ENCODE measurements at regions not wholly inside any gene's neighbourhood (a gene's known extent, or its start where the extent isn't known, plus 50 kb on each side); places are given as distances from the start of the nearest gene placed in this dataset.

DNA sequence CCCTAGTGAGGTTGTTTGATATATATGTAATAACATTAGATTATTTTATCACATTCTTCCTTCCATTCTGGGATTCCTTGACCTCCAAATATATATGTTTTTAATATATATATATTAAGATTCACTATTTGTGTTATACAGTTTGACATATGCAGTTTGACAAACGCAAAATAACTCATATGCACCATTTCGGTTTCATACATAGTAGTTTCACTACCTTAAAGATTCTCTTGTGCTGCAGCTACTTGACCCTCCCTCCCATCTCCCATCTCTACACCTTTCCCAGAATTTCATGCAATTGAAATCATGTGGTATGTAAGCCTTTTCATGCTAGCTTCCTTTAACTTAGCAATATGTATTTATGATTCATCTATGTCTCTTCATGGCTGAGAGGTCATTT is 1244.4 kb downstream of the SORCS3 start:
- TF ChIP-seq, protein P1, sequence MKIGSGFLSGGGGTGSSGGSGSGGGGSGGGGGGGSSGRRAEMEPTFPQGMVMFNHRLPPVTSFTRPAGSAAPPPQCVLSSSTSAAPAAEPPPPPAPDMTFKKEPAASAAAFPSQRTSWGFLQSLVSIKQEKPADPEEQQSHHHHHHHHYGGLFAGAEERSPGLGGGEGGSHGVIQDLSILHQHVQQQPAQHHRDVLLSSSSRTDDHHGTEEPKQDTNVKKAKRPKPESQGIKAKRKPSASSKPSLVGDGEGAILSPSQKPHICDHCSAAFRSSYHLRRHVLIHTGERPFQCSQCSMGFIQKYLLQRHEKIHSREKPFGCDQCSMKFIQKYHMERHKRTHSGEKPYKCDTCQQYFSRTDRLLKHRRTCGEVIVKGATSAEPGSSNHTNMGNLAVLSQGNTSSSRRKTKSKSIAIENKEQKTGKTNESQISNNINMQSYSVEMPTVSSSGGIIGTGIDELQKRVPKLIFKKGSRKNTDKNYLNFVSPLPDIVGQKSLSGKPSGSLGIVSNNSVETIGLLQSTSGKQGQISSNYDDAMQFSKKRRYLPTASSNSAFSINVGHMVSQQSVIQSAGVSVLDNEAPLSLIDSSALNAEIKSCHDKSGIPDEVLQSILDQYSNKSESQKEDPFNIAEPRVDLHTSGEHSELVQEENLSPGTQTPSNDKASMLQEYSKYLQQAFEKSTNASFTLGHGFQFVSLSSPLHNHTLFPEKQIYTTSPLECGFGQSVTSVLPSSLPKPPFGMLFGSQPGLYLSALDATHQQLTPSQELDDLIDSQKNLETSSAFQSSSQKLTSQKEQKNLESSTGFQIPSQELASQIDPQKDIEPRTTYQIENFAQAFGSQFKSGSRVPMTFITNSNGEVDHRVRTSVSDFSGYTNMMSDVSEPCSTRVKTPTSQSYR (CRISPR knock-in tag; IDR thresholded peaks at IDR 0.05), result no peak
- TF ChIP-seq ESRRA (CRISPR knock-in tag; IDR thresholded peaks at IDR 0.05; ENCODE audit: borderline replicate concordance) (no peak), ZNF232 (CRISPR knock-in tag; IDR thresholded peaks at IDR 0.05) (no peak)
- ChIA-PET POLR2A (no interaction called here), CTCF (no interaction called here)
- Mint-ChIP-seq H3K9me3 (peaks cover 21% of the 10 kb centered on the region), H3K4me3 (no peak overlapping the region), H3K4me1 (peaks cover 3% of the 10 kb centered on the region; the same call in 1 of the 2 replicates), H3K27me3 (ENCODE audit: low read depth) (no peaks in the 10 kb centered on the region), H3K36me3 (peaks cover 3% of the 10 kb centered on the region; the same call in 1 of the 2 replicates), H3K27ac (no peak overlapping the region)
- DNase-seq (ENCODE audit: low spot score), result no peak
- no peak for ATAC-seq

DNA sequence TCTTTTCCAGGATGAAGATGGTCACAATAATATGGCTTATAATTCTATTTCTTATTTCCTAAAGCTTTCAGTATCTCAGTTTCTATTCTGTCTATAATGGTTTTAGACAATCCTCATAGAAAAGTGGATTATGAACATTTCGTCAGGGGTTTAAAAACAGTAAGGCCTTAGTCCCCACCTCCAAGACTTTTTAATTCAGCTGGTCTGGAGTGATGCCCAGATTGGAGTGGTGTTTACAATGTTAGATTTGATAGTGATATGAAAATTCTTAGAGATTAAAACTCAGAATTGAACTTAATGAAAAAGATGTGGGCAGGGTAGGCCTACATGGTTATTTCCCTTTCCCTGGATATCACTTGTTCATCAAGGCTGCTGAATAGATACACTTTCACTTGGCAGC is 1238.3 kb downstream of the SORCS3 start:
- ATAC-seq (no peak), DNase-seq (ENCODE audit: low spot score) (no peak)
- no peak overlapping the region for H3K27ac Mint-ChIP-seq
- CTCF ChIA-PET, result no interaction called here
- POLR2A ChIA-PET, result no interaction called here
- no peaks in the 10 kb centered on the region for H3K36me3 Mint-ChIP-seq
- H3K4me3 Mint-ChIP-seq, result no peak overlapping the region
- TF ChIP-seq ELF4 (CRISPR knock-in tag; IDR thresholded peaks at IDR 0.05; ENCODE audit: low read depth), result no peak
- TF ChIP-seq, protein P2, sequence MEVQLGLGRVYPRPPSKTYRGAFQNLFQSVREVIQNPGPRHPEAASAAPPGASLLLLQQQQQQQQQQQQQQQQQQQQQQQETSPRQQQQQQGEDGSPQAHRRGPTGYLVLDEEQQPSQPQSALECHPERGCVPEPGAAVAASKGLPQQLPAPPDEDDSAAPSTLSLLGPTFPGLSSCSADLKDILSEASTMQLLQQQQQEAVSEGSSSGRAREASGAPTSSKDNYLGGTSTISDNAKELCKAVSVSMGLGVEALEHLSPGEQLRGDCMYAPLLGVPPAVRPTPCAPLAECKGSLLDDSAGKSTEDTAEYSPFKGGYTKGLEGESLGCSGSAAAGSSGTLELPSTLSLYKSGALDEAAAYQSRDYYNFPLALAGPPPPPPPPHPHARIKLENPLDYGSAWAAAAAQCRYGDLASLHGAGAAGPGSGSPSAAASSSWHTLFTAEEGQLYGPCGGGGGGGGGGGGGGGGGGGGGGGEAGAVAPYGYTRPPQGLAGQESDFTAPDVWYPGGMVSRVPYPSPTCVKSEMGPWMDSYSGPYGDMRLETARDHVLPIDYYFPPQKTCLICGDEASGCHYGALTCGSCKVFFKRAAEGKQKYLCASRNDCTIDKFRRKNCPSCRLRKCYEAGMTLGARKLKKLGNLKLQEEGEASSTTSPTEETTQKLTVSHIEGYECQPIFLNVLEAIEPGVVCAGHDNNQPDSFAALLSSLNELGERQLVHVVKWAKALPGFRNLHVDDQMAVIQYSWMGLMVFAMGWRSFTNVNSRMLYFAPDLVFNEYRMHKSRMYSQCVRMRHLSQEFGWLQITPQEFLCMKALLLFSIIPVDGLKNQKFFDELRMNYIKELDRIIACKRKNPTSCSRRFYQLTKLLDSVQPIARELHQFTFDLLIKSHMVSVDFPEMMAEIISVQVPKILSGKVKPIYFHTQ (CRISPR knock-in tag; IDR thresholded peaks at IDR 0.05), result no peak
- TF ChIP-seq JUN (CRISPR knock-in tag; IDR thresholded peaks at IDR 0.05), result no peak
- TF ChIP-seq ZNF263 (CRISPR knock-in tag; IDR thresholded peaks at IDR 0.05; ENCODE audit: low read depth), result no peak
- no peak for TF ChIP-seq ATF1 (CRISPR knock-in tag; IDR thresholded peaks at IDR 0.05)
- TF ChIP-seq ZNF232 (CRISPR knock-in tag; IDR thresholded peaks at IDR 0.05), result no peak
- TF ChIP-seq CREM (CRISPR knock-in tag; IDR thresholded peaks at IDR 0.05), result no peak
- TF ChIP-seq, protein P3, sequence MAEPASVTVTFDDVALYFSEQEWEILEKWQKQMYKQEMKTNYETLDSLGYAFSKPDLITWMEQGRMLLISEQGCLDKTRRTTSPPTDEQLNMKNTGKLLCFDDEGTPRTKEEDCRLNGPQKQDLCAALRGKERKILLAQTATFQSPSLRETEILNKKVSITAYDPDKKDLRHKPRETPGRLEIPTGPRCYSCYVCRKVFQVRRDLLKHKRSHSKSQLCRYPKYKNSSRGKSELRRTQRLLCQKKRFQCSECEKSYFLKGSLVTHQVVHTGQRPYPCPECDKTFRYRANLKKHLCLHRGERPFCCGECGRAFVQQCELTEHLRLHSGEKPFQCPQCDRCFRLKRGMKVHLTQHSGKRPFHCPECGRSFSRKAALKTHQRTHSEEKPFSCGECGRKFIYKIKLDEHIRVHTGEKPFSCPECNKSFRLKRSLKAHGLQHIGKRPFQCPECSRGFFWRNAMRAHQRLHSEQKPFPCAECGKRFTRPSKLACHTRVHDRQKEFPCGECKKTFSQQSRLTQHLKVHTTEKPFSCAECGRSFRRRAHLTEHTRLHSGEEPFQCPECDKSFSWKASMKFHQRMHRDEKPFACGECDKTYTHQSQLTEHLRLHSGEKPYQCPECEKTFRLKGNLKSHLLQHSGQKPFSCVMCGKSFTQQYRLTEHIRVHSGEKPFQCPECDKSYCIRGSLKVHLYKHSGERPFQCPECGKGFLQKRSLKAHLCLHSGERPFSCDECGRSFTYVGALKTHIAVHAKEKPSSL (CRISPR knock-in tag; conservative IDR thresholded peaks at IDR 0.05), result no peak
- TF ChIP-seq, protein P4, sequence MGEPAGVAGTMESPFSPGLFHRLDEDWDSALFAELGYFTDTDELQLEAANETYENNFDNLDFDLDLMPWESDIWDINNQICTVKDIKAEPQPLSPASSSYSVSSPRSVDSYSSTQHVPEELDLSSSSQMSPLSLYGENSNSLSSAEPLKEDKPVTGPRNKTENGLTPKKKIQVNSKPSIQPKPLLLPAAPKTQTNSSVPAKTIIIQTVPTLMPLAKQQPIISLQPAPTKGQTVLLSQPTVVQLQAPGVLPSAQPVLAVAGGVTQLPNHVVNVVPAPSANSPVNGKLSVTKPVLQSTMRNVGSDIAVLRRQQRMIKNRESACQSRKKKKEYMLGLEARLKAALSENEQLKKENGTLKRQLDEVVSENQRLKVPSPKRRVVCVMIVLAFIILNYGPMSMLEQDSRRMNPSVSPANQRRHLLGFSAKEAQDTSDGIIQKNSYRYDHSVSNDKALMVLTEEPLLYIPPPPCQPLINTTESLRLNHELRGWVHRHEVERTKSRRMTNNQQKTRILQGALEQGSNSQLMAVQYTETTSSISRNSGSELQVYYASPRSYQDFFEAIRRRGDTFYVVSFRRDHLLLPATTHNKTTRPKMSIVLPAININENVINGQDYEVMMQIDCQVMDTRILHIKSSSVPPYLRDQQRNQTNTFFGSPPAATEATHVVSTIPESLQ (CRISPR knock-in tag; IDR thresholded peaks at IDR 0.05), result no peak
- TF ChIP-seq, protein P5, sequence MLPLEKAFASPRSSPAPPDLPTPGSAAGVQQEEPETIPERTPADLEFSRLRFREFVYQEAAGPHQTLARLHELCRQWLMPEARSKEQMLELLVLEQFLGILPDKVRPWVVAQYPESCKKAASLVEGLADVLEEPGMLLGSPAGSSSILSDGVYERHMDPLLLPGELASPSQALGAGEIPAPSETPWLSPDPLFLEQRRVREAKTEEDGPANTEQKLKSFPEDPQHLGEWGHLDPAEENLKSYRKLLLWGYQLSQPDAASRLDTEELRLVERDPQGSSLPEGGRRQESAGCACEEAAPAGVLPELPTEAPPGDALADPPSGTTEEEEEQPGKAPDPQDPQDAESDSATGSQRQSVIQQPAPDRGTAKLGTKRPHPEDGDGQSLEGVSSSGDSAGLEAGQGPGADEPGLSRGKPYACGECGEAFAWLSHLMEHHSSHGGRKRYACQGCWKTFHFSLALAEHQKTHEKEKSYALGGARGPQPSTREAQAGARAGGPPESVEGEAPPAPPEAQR (CRISPR knock-in tag; IDR thresholded peaks at IDR 0.05), result no peak
- TF ChIP-seq EMX1 (CRISPR knock-in tag; IDR thresholded peaks at IDR 0.05), result no peak
- TF ChIP-seq, protein P6, sequence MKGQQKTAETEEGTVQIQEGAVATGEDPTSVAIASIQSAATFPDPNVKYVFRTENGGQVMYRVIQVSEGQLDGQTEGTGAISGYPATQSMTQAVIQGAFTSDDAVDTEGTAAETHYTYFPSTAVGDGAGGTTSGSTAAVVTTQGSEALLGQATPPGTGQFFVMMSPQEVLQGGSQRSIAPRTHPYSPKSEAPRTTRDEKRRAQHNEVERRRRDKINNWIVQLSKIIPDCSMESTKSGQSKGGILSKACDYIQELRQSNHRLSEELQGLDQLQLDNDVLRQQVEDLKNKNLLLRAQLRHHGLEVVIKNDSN (CRISPR knock-in tag; IDR thresholded peaks at IDR 0.05), result no peak
- TF ChIP-seq FOXK1 (CRISPR knock-in tag; IDR thresholded peaks at IDR 0.05), result no peak
- no peaks in the 10 kb centered on the region for H3K27me3 Mint-ChIP-seq (ENCODE audit: low read depth)
- peaks cover 3% of the 10 kb centered on the region; the same call in 1 of the 2 replicates for H3K4me1 Mint-ChIP-seq
- H3K9me3 Mint-ChIP-seq, result no peaks in the 10 kb centered on the region
